Neural cell (in vitro differentiated cells): ENCODE measurements at regions not wholly inside any gene's neighbourhood (a gene's known extent, or its start where the extent isn't known, plus 50 kb on each side); places are given as distances from the start of the nearest gene placed in this dataset.

ENCODE experiments used
- H2AFZ ChIP-seq: fragments of 200-600, 300-800 bp; sonication (generic), shearing (Covaris generic); 2 replicates; pipeline ENCODE4 v1.6.0; 2014; ENCODE audit warnings: low read depth, mild to moderate bottlenecking, antibody characterized with exemption, low read length, moderate library complexity
- H3F3A ChIP-seq: fragments of 200-600 bp; shearing (Covaris generic); 2 replicates; pipeline ENCODE4 v1.6.1; 2016; ENCODE audit warnings: mild to moderate bottlenecking, moderate library complexity, mixed read lengths, antibody characterized with exemption, low read length; ENCODE audit not compliant: insufficient read depth, poor library complexity, severe bottlenecking
- H3K27ac ChIP-seq: fragments of 200-600, 300-800 bp; sonication (generic), shearing (Covaris generic); 2 replicates; pipeline ENCODE4 v1.5.1; 2014; ENCODE audit warnings: mild to moderate bottlenecking, low read length, moderate library complexity
- H3K27me3 ChIP-seq: fragments of 300-800, 200-600 bp; sonication (generic), shearing (Covaris generic); 2 replicates; pipeline ENCODE4 v1.6.0; 2014; ENCODE audit warnings: mild to moderate bottlenecking, low read depth, low read length, moderate library complexity; ENCODE audit not compliant: insufficient read depth
- H3K36me3 ChIP-seq: fragments of 300-800, 200-600 bp; sonication (generic), shearing (Covaris generic); 2 replicates; pipeline ENCODE4 v1.5.1; 2014; ENCODE audit warnings: mild to moderate bottlenecking, antibody characterized with exemption, low read length, moderate library complexity; ENCODE audit not compliant: insufficient read depth
- H3K4me2 ChIP-seq: fragments of 300-800, 200-600 bp; sonication (generic), shearing (Covaris generic); 2 replicates; pipeline ENCODE4 v1.6.0; 2014; ENCODE audit warnings: mild to moderate bottlenecking, low read length
- H3K4me3 ChIP-seq: fragments of 300-800, 200-600 bp; sonication (generic), shearing (Covaris generic); 2 replicates; pipeline ENCODE4 v1.5.1; 2014; ENCODE audit warnings: mild to moderate bottlenecking, low read length, moderate library complexity
- H3K79me2 ChIP-seq: fragments of 200-600 bp; shearing (Covaris generic); replicated peaks from 2 replicates; pipeline ENCODE4 v1.6.0; 2014; ENCODE audit warnings: mild to moderate bottlenecking, low read length, moderate library complexity; ENCODE audit not compliant: insufficient read depth
- H3K9ac ChIP-seq: fragments of 300-800, 200-600 bp; sonication (generic), shearing (Covaris generic); 2 replicates; pipeline ENCODE4 v1.6.1; 2016; ENCODE audit warnings: mild to moderate bottlenecking, low read length, mixed read lengths
- H3K9me2 ChIP-seq: fragments of 200-600 bp; shearing (Covaris generic); 2 replicates; pipeline ENCODE4 v1.6.1; 2016; ENCODE audit warnings: mild to moderate bottlenecking, low read length, mixed read lengths; ENCODE audit not compliant: insufficient read depth
- H3K9me3 ChIP-seq: fragments of 200-600, 300-800 bp; sonication (generic), shearing (Covaris generic); 2 replicates; pipeline ENCODE4 v1.6.1; 2016; ENCODE audit warnings: mild to moderate bottlenecking, mixed run types, low read length, moderate library complexity, mixed read lengths
- H4K20me1 ChIP-seq: fragments of 200-600 bp; shearing (Covaris generic); 2 replicates; pipeline ENCODE4 v1.6.1; 2016; ENCODE audit warnings: mild to moderate bottlenecking, mixed run types; ENCODE audit not compliant: insufficient read depth
- EP300 ChIP-seq: fragments of 450-650 bp; conservative IDR thresholded peaks from 2 replicates; pipeline ENCODE4 v1.6.1; 2014; ENCODE audit warnings: antibody characterized with exemption, mild to moderate bottlenecking, moderate library complexity; ENCODE audit not compliant: poor library complexity, severe bottlenecking
- EZH2 ChIP-seq: fragments of 200-600, 300-800 bp; shearing (Covaris generic), sonication (generic); IDR thresholded peaks from 2 replicates; pipeline ENCODE4 v1.6.1; 2014; ENCODE audit warnings: antibody characterized with exemption, low read length, borderline replicate concordance, mild to moderate bottlenecking; ENCODE audit not compliant: insufficient read depth, poor library complexity, severe bottlenecking
- MXI1 ChIP-seq: fragments of 450-650 bp; conservative IDR thresholded peaks from 2 replicates; pipeline ENCODE4 v1.6.1; 2014; ENCODE audit warnings: antibody characterized with exemption, mild to moderate bottlenecking; ENCODE audit not compliant: poor library complexity, severe bottlenecking
- POLR2AphosphoS5 ChIP-seq: IDR thresholded peaks from 2 replicates; pipeline ENCODE4 v1.6.1; 2012
- RAD21 ChIP-seq: fragments of 450-650 bp; conservative IDR thresholded peaks from 2 replicates; pipeline ENCODE4 v1.6.1; 2014; ENCODE audit warnings: antibody characterized with exemption, mild to moderate bottlenecking, moderate library complexity
- SMC3 ChIP-seq: fragments of 450-650 bp; conservative IDR thresholded peaks from 2 replicates; pipeline ENCODE4 v1.6.1; 2014; ENCODE audit warnings: antibody characterized with exemption, mild to moderate bottlenecking, moderate library complexity; ENCODE audit not compliant: poor library complexity
- TAF1 ChIP-seq: IDR thresholded peaks from 2 replicates; pipeline ENCODE4 v1.6.1; 2012; ENCODE audit warnings: low read depth
- TF ChIP-seq, protein P1 (sequence below): fragments of 450-650 bp; IDR thresholded peaks from 2 replicates; pipeline ENCODE4 v1.5.1; 2014; ENCODE audit warnings: antibody characterized with exemption, mild to moderate bottlenecking, moderate library complexity; ENCODE audit not compliant: poor library complexity, severe bottlenecking
- TF ChIP-seq, protein P2 (sequence below): IDR thresholded peaks from 2 replicates; pipeline ENCODE4 v1.6.1; 2012; ENCODE audit warnings: borderline replicate concordance

DNA sequence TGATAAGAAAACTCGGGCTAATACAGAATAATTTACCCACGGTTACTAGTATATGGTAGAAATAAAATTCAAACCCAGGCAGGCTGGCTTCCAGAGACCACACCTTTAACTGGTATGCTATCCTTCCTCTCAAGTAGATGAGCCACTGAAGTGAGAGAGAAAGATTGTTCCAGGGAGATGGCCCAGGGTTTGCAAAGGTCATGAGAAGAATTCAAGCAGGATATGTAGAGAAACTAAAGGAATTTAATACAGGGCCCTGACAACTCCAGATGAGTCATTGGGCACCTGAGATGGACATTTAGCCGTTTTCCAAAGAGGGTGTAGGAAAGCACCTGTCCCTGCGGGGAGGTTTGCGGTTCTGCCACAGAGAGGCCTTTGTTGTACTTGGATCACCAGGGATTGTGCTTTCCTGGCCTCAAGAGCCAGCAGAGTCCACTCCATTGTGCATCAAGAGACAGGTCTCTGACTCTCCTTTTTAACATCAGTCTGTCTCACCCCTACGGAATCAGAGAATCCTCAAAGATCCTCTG is 152.7 kb upstream of the BLID start:
- no peak for TF ChIP-seq EP300
- TF ChIP-seq RAD21: no peak
- no peak for TF ChIP-seq SMC3
- TF ChIP-seq, protein P1, sequence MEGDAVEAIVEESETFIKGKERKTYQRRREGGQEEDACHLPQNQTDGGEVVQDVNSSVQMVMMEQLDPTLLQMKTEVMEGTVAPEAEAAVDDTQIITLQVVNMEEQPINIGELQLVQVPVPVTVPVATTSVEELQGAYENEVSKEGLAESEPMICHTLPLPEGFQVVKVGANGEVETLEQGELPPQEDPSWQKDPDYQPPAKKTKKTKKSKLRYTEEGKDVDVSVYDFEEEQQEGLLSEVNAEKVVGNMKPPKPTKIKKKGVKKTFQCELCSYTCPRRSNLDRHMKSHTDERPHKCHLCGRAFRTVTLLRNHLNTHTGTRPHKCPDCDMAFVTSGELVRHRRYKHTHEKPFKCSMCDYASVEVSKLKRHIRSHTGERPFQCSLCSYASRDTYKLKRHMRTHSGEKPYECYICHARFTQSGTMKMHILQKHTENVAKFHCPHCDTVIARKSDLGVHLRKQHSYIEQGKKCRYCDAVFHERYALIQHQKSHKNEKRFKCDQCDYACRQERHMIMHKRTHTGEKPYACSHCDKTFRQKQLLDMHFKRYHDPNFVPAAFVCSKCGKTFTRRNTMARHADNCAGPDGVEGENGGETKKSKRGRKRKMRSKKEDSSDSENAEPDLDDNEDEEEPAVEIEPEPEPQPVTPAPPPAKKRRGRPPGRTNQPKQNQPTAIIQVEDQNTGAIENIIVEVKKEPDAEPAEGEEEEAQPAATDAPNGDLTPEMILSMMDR: no peak
- TF ChIP-seq, protein P2, sequence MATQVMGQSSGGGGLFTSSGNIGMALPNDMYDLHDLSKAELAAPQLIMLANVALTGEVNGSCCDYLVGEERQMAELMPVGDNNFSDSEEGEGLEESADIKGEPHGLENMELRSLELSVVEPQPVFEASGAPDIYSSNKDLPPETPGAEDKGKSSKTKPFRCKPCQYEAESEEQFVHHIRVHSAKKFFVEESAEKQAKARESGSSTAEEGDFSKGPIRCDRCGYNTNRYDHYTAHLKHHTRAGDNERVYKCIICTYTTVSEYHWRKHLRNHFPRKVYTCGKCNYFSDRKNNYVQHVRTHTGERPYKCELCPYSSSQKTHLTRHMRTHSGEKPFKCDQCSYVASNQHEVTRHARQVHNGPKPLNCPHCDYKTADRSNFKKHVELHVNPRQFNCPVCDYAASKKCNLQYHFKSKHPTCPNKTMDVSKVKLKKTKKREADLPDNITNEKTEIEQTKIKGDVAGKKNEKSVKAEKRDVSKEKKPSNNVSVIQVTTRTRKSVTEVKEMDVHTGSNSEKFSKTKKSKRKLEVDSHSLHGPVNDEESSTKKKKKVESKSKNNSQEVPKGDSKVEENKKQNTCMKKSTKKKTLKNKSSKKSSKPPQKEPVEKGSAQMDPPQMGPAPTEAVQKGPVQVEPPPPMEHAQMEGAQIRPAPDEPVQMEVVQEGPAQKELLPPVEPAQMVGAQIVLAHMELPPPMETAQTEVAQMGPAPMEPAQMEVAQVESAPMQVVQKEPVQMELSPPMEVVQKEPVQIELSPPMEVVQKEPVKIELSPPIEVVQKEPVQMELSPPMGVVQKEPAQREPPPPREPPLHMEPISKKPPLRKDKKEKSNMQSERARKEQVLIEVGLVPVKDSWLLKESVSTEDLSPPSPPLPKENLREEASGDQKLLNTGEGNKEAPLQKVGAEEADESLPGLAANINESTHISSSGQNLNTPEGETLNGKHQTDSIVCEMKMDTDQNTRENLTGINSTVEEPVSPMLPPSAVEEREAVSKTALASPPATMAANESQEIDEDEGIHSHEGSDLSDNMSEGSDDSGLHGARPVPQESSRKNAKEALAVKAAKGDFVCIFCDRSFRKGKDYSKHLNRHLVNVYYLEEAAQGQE: no peak
- no peak for TF ChIP-seq MXI1
- TF ChIP-seq POLR2AphosphoS5: no peak
- TF ChIP-seq EZH2: no peak
- TF ChIP-seq TAF1: no peak
- no peak overlapping the region for H3K27ac ChIP-seq
- peaks cover 3% of the 10 kb centered on the region for H3K9me3 ChIP-seq

DNA sequence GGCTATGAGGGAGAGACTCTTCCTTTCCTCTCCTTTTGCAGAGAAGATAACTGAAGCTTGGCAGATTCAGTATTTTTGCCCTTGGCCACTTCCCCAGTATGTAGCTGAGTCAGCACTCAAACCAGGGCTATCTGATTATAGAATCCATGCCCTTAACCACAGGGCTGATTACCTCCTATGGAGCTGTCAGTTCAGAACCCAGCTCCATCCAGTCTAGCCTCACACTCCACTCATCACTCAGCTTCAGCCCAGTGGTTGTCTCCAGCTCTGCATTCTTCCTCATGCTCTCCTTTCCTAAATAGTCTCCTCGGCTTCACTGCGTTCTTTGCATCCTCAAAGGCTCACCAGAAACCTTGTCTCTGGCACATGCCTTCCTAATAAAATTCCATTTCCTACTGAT is 151.6 kb upstream of the BLID start:
- no peak for TF ChIP-seq MXI1
- TF ChIP-seq, protein P2: no peak
- TF ChIP-seq POLR2AphosphoS5: peak; percentile 35
- no peak for TF ChIP-seq SMC3
- no peak for TF ChIP-seq EZH2
- no peak for TF ChIP-seq RAD21
- TF ChIP-seq, protein P1: no peak
- TF ChIP-seq EP300: no peak

More for the DNA sequence above, 152.7 kb upstream of the BLID start:
- no peaks in the 10 kb centered on the region for H3K9me2 ChIP-seq
- H3K36me3 ChIP-seq: no peaks in the 10 kb centered on the region
- H2AFZ ChIP-seq: no peak overlapping the region
- no peaks in the 10 kb centered on the region for H3F3A ChIP-seq
- no peak overlapping the region for H3K4me2 ChIP-seq
- H3K9ac ChIP-seq: no peak overlapping the region
- no peaks in the 10 kb centered on the region for H4K20me1 ChIP-seq
- no peaks in the 10 kb centered on the region for H3K27me3 ChIP-seq
- H3K79me2 ChIP-seq: no peaks in the 10 kb centered on the region
- H3K4me3 ChIP-seq: no peak overlapping the region

More for the DNA sequence above, 151.6 kb upstream of the BLID start:
- Histone ChIP-seq H3K9me3 (peaks cover 3% of the 10 kb centered on the region), H3K4me3 (no peak overlapping the region), H2AFZ (no peak overlapping the region), H3K27me3 (no peaks in the 10 kb centered on the region), H3K36me3 (no peaks in the 10 kb centered on the region), H3K4me2 (no peak overlapping the region), H3F3A (no peaks in the 10 kb centered on the region), H3K9ac (no peak overlapping the region), H3K9me2 (no peaks in the 10 kb centered on the region), H3K27ac (no peak overlapping the region), H3K79me2 (no peaks in the 10 kb centered on the region), H4K20me1 (no peaks in the 10 kb centered on the region)
